ENCODE measurements at regions not wholly inside any gene's neighbourhood (a gene's known extent, or its start where the extent isn't known, plus 50 kb on each side); places are given as distances from the start of the nearest gene placed in this dataset.

DNA sequence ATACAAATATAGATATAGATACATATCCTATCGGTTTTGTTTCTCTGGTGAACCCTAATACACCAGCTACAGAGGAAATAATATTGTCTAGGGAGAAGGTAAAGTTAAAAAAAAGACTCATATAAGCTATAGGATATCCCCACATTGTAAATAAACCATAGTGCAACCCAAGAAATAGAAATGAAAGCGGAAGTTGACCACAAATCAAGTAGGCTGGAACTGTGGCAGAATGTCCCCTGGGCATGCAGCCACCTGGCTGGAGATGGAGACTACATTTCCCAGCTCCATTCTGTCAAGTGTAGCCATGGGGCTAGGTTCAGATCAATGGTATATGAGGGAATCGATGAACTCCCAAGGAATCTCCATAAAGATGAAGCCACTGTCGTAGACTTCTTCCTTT lies 70.1 kb upstream of the RPS6KA2 start:
- no peak overlapping the region for H3K4me3 ChIP-seq (ENCODE audit: low read length)
- TF ChIP-seq, protein P1, sequence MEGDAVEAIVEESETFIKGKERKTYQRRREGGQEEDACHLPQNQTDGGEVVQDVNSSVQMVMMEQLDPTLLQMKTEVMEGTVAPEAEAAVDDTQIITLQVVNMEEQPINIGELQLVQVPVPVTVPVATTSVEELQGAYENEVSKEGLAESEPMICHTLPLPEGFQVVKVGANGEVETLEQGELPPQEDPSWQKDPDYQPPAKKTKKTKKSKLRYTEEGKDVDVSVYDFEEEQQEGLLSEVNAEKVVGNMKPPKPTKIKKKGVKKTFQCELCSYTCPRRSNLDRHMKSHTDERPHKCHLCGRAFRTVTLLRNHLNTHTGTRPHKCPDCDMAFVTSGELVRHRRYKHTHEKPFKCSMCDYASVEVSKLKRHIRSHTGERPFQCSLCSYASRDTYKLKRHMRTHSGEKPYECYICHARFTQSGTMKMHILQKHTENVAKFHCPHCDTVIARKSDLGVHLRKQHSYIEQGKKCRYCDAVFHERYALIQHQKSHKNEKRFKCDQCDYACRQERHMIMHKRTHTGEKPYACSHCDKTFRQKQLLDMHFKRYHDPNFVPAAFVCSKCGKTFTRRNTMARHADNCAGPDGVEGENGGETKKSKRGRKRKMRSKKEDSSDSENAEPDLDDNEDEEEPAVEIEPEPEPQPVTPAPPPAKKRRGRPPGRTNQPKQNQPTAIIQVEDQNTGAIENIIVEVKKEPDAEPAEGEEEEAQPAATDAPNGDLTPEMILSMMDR (conservative IDR thresholded peaks at IDR 0.05; ENCODE audit: low read length): no peak
- no peak for DNase-seq (ENCODE audit: low read depth)

DNA sequence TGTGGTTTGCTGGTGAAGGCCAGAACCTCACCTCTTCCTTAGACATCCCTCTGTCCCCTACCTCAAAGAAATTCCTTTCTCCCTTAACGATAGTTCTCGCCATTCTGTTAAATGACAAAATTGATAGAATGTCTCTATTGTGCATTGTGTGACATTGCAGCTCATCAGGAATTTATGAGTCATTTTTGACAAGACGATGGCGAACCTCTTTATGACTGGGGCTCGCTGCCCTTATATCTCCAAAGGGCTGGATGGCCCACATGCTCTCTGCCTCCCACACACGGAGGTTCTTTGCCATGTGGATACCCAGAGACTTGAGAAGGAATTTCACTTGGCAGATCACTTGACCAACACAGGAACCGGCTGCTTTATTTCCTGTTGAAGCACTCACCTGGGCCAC lies 66.8 kb upstream of the RPS6KA2 start:
- DNase-seq (ENCODE audit: low read depth): no peak
- TF ChIP-seq, protein P1 (conservative IDR thresholded peaks at IDR 0.05; ENCODE audit: low read length): no peak

GRCh38 chr6:166692723-166693302 lies 65.8 kb upstream of the RPS6KA2 start:
- TF ChIP-seq, protein P1 (conservative IDR thresholded peaks at IDR 0.05; ENCODE audit: low read length): no peak
- DNase-seq (ENCODE audit: low read depth): no peak
- no peak overlapping the region for H3K4me3 ChIP-seq (ENCODE audit: low read length)

More for the DNA sequence above, 66.8 kb upstream of the RPS6KA2 start:
- H3K4me3 ChIP-seq (ENCODE audit: low read length): no peak overlapping the region

- no peak for DNase-seq (ENCODE audit: low read depth)
- TF ChIP-seq, protein P1 (conservative IDR thresholded peaks at IDR 0.05; ENCODE audit: low read length): no peak
- H3K4me3 ChIP-seq (ENCODE audit: low read length): no peak overlapping the region
Measured at GRCh38 chr6:166691746-166692145, 64.7 kb upstream of the RPS6KA2 start.

DNA sequence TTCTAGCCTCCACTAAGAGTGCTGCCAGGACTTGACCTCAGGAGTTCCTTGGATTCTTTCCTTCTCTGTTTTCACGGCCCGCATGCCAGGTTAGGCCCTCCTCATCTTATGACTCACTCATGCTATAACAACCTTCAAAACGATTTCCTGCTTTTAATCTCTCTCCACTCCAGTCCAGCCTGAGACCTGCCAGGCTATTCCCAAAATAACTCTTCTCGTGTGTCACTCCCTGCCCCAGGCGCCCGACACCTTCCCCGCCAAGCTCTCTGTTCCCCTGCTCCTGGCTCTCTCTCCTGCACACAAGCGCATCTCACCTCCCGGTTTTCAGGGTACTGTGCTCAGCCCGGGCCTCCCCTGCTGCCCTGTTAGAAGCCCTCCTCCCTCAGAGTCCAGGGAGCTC lies 64.1 kb upstream of the RPS6KA2 start:
- H3K4me3 ChIP-seq (ENCODE audit: low read length): no peak overlapping the region
- no peak for DNase-seq (ENCODE audit: low read depth)
- TF ChIP-seq, protein P1 (conservative IDR thresholded peaks at IDR 0.05; ENCODE audit: low read length): no peak

GRCh38 chr6:166689687-166690086 lies 62.6 kb upstream of the RPS6KA2 start:
- TF ChIP-seq, protein P1 (conservative IDR thresholded peaks at IDR 0.05; ENCODE audit: low read length): no peak
- no peak for DNase-seq (ENCODE audit: low read depth)

DNA sequence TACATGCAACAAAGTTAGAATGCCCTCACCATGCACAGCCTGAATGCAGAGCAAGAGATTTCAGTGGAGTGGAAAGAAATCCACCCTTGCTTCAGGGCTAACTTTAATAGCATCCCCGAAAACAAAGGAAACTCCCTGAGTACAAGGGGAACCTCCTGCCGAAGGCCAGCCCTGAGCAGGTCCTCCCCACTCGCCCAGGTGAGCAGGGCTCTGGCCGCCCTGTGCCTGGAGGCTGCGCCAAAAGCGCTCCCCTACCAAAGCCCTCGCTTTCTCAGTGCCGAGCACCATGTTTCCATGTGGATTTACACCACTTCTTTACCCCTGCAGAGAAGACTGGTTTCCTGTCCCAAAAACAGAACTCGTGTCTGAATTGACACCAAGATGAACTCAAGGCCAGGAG lies 61.9 kb upstream of the RPS6KA2 start:
- no peak overlapping the region for H3K4me3 ChIP-seq (ENCODE audit: low read length)
- TF ChIP-seq, protein P1 (conservative IDR thresholded peaks at IDR 0.05; ENCODE audit: low read length): no peak
- DNase-seq (ENCODE audit: low read depth): no peak

More at GRCh38 chr6:166689687-166690086, 62.6 kb upstream of the RPS6KA2 start:
- H3K4me3 ChIP-seq (ENCODE audit: low read length): no peak overlapping the region
